Activated CD8-positive, alpha-beta memory T cell treated with anti-CD3 and anti-CD28 coated beads, Interleukin-2, amount 10 ng/mL, durations not matched to agents 7 days and 5 days (primary cell): ENCODE measurements at regions not wholly inside any gene's neighbourhood (a gene's known extent, or its start where the extent isn't known, plus 50 kb on each side); places are given as distances from the start of the nearest gene placed in this dataset.

Experiments used
- ATAC-seq: fragments of 150-1000 bp; cut with Tn5 transposase; one replicate; pipeline ENCODE4 v1.10.0; 2021; ENCODE audit warnings: moderate library complexity
- CTCF ChIA-PET: fragments of 350-600 bp; sonication (Branson Sonifier 250); formaldehyde crosslinking; loops from one replicate; lab custom pipeline; 2021; ENCODE audit warnings: antibody characterized with exemption; lab: Charles Lee
- DNase-seq: peaks from one replicate; pipeline ENCODE4 v3.0.0-alpha.2; 2020
- H3K27ac Mint-ChIP-seq: one replicate; pipeline ENCODE4 v1.8.0; 2021; ENCODE audit warnings: mild to moderate bottlenecking, mixed read lengths
- H3K27me3 Mint-ChIP-seq: one replicate; pipeline ENCODE4 v1.8.0; 2021; ENCODE audit warnings: mixed read lengths
- H3K36me3 Mint-ChIP-seq: one replicate; pipeline ENCODE4 v1.8.0; 2021; ENCODE audit warnings: mild to moderate bottlenecking, mixed read lengths
- H3K4me1 Mint-ChIP-seq: one replicate; pipeline ENCODE4 v1.8.0; 2021; ENCODE audit warnings: mixed read lengths
- H3K4me3 Mint-ChIP-seq: one replicate; pipeline ENCODE4 v1.8.0; 2021; ENCODE audit warnings: mild to moderate bottlenecking, moderate library complexity, mixed read lengths
- H3K9me3 Mint-ChIP-seq: one replicate; pipeline ENCODE4 v1.8.0; 2022; ENCODE audit warnings: low read depth, mixed read lengths

GRCh38 chr2:195425328-195425727 lies 231.7 kb upstream of the SLC39A10 start:
- DNase-seq, result no peak
- H3K4me1 Mint-ChIP-seq, result no peaks in the 10 kb centered on the region
- CTCF ChIA-PET, result no interaction called here

GRCh38 chr2:195419033-195419432 lies 238.0 kb upstream of the SLC39A10 start:
- no peaks in the 10 kb centered on the region for H3K4me1 Mint-ChIP-seq
- no peaks in the 10 kb centered on the region for H3K27me3 Mint-ChIP-seq
- H3K9me3 Mint-ChIP-seq, result no peaks in the 10 kb centered on the region
- DNase-seq, result no peak
- H3K27ac Mint-ChIP-seq, result no peak overlapping the region
- ATAC-seq, result no peak
- CTCF ChIA-PET, result no interaction called here
- no peak overlapping the region for H3K4me3 Mint-ChIP-seq
- peaks cover 2% of the 10 kb centered on the region for H3K36me3 Mint-ChIP-seq

More at GRCh38 chr2:195425328-195425727, 231.7 kb upstream of the SLC39A10 start:
- Mint-ChIP-seq H3K27ac (no peak overlapping the region), H3K9me3 (no peaks in the 10 kb centered on the region), H3K27me3 (no peaks in the 10 kb centered on the region), H3K4me3 (no peak overlapping the region), H3K36me3 (no peaks in the 10 kb centered on the region)
- no peak for ATAC-seq

- DNase-seq, result no peak
- no peak for ATAC-seq
- Mint-ChIP-seq H3K4me3 (no peak overlapping the region), H3K27me3 (no peaks in the 10 kb centered on the region), H3K36me3 (peaks cover 2% of the 10 kb centered on the region), H3K9me3 (no peaks in the 10 kb centered on the region), H3K27ac (no peak overlapping the region), H3K4me1 (no peaks in the 10 kb centered on the region)
- CTCF ChIA-PET, result interaction anchor here (1.4 kb wide), 1 partner anchor 245 kb away, joined by 3 read pairs; no protein-coding TSS in a partner anchor
These were observed 242.4 kb upstream of the SLC39A10 start for GRCh38 chr2:195414537-195415100.

DNA sequence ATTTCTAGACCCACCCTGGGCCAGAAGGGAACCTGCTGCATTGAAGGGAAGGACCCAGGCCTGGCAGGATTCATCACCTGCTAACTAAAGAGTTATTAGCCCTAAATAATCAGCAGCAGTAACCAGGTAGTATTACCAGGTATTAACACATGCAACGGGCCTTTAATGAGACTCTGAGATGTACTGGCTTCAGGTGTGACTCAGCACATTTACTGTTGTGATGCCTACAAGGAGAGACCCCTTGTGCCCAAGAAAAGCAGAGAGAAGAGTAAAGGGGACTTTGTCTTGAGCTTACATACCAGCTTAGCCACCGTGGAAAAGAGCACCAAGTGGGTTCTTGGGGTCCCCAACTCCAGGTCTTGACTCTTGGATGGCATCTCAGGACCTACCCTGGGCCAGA lies 243.1 kb upstream of the SLC39A10 start:
- Mint-ChIP-seq H3K4me3 (no peak overlapping the region), H3K27ac (no peak overlapping the region), H3K27me3 (no peaks in the 10 kb centered on the region), H3K9me3 (no peaks in the 10 kb centered on the region), H3K36me3 (peaks cover 2% of the 10 kb centered on the region), H3K4me1 (no peaks in the 10 kb centered on the region)
- ATAC-seq (no peak), DNase-seq (no peak)
- CTCF ChIA-PET, result no interaction called here

DNA sequence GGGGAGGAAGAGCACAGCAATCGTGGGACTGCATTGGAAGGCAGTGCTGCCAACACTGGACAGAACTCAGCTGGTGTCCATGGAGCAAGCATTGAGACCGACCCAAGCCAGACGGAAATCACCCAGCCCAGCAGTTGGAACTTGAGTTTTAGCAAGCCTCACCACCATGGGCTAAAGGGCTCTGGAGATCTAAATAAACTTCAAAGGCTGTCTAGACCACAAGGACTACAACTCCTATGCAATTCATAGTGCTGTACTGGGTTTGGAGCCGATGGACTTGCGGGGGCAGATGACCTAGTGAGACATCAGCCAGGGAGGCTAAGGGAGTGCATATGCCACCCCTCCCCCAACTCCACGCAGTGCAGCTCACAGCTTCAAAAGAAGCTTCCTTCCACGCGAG lies 243.6 kb upstream of the SLC39A10 start:
- ATAC-seq (no peak), DNase-seq (no peak)
- H3K36me3 Mint-ChIP-seq, result peaks cover 2% of the 10 kb centered on the region
- H3K4me1 Mint-ChIP-seq, result no peaks in the 10 kb centered on the region
- no peak overlapping the region for H3K4me3 Mint-ChIP-seq
- H3K27ac Mint-ChIP-seq, result no peak overlapping the region
- H3K27me3 Mint-ChIP-seq, result no peaks in the 10 kb centered on the region
- CTCF ChIA-PET, result no interaction called here
- no peaks in the 10 kb centered on the region for H3K9me3 Mint-ChIP-seq

- H3K4me3 Mint-ChIP-seq, result no peak overlapping the region
- H3K9me3 Mint-ChIP-seq, result no peaks in the 10 kb centered on the region
- peaks cover 2% of the 10 kb centered on the region for H3K36me3 Mint-ChIP-seq
- ATAC-seq, result no peak
- H3K4me1 Mint-ChIP-seq, result peaks cover 5% of the 10 kb centered on the region
- no peak overlapping the region for H3K27ac Mint-ChIP-seq
- no peak for DNase-seq
- CTCF ChIA-PET, result no interaction called here
- H3K27me3 Mint-ChIP-seq, result no peaks in the 10 kb centered on the region
These were observed 245.8 kb upstream of the SLC39A10 start for GRCh38 chr2:195411219-195411687.

DNA sequence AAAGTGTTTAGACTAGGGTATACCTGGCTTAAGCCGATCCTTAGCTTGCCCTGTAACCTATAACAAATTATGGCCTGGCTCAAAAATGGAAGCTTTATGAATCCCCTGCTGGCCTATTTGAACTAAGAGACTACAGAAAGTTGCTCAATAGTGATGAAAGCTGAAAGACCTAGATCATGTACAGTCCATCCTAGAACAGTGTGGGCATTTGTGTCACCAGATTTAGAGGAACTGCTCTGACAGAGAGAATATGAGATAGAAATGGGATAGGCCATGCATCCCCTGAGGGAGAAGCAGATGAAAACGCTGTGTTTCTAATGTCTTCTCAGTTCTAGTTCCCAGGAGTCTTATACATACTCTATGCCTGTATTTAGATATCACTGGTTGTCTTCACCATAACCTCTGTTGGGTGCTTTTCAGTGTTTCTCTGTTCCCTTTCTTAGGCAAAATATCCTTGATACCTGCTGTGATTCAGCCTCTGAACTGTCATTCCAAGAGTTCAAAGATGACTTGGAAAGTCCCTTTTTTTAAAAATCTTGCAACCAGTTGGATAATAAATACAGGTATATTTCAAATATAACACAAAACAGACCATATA lies 246.9 kb upstream of the SLC39A10 start:
- DNase-seq (no peak), ATAC-seq (no peak)
- CTCF ChIA-PET, result no interaction called here
- H3K27ac Mint-ChIP-seq, result no peak overlapping the region
- H3K4me3 Mint-ChIP-seq, result no peak overlapping the region
- peaks cover 2% of the 10 kb centered on the region for H3K36me3 Mint-ChIP-seq
- H3K27me3 Mint-ChIP-seq, result no peaks in the 10 kb centered on the region
- no peaks in the 10 kb centered on the region for H3K9me3 Mint-ChIP-seq
- H3K4me1 Mint-ChIP-seq, result peaks cover 10% of the 10 kb centered on the region

DNA sequence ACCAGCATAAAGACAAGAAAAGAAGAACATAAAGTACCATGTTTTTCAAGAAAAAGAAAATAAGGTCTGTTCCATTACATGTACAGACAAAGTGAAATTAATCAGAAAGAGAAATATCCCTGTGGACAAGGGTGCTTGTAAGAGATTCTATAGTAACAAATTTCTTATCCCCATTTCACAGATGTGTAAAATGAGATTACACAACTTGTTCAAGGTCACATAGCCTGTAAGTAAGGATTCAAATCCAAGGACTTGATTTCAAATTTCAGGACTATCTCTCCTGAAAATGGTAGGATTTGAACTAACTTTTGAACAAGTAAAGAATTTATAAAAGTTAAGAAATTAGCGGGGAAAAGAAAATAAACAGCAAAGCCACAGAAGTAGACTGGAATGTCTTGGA lies 248.2 kb upstream of the SLC39A10 start:
- no peak overlapping the region for H3K27ac Mint-ChIP-seq
- no peaks in the 10 kb centered on the region for H3K36me3 Mint-ChIP-seq
- ATAC-seq (no peak), DNase-seq (no peak)
- H3K27me3 Mint-ChIP-seq, result no peaks in the 10 kb centered on the region
- H3K9me3 Mint-ChIP-seq, result no peaks in the 10 kb centered on the region
- no peak overlapping the region for H3K4me3 Mint-ChIP-seq
- peaks cover 11% of the 10 kb centered on the region for H3K4me1 Mint-ChIP-seq
- CTCF ChIA-PET, result no interaction called here

- DNase-seq, result no peak
- no peak overlapping the region for H3K27ac Mint-ChIP-seq
- no peak overlapping the region for H3K4me3 Mint-ChIP-seq
- no peak for ATAC-seq
- peaks cover 11% of the 10 kb centered on the region for H3K4me1 Mint-ChIP-seq
- CTCF ChIA-PET, result no interaction called here
- no peaks in the 10 kb centered on the region for H3K36me3 Mint-ChIP-seq
- H3K27me3 Mint-ChIP-seq, result no peaks in the 10 kb centered on the region
- no peaks in the 10 kb centered on the region for H3K9me3 Mint-ChIP-seq
These were observed 248.8 kb upstream of the SLC39A10 start for GRCh38 chr2:195408196-195408595.

DNA sequence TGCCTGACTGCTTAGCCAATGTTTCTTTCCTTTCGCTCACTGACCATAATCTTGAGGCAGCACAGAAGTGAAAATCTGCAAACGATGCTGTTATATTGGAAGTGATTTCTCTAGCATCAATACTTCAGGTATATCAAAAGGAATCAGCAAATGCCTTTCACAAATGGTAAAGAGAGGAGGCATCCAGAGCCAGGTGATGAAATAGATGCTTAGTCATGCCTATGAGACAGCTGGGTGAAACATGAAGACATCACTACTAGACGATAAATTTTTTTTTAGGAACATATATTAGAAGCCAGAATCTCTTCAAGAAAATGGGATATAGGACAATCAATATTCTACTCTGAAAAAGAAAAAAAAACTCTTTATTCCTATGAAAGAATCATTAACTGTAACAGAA lies 249.2 kb upstream of the SLC39A10 start:
- no peak for DNase-seq
- Mint-ChIP-seq H3K27me3 (no peaks in the 10 kb centered on the region), H3K9me3 (no peaks in the 10 kb centered on the region), H3K4me3 (no peak overlapping the region), H3K36me3 (no peaks in the 10 kb centered on the region), H3K4me1 (peaks cover 11% of the 10 kb centered on the region), H3K27ac (no peak overlapping the region)
- ATAC-seq, result no peak
- CTCF ChIA-PET, result no interaction called here

- CTCF ChIA-PET, result no interaction called here
- Mint-ChIP-seq H3K9me3 (no peaks in the 10 kb centered on the region), H3K4me3 (no peak overlapping the region), H3K36me3 (no peaks in the 10 kb centered on the region), H3K4me1 (peaks cover 11% of the 10 kb centered on the region), H3K27me3 (no peaks in the 10 kb centered on the region), H3K27ac (no peak overlapping the region)
- DNase-seq (no peak), ATAC-seq (no peak)
These were observed 250.0 kb upstream of the SLC39A10 start for GRCh38 chr2:195406886-195407603.

- H3K27ac Mint-ChIP-seq, result no peak overlapping the region
- no peaks in the 10 kb centered on the region for H3K27me3 Mint-ChIP-seq
These were observed 252.4 kb upstream of the SLC39A10 start for GRCh38 chr2:195404651-195405050.

GRCh38 chr2:195396479-195396878 lies 260.5 kb upstream of the SLC39A10 start:
- Mint-ChIP-seq H3K4me3 (no peak overlapping the region), H3K9me3 (no peaks in the 10 kb centered on the region), H3K27me3 (no peaks in the 10 kb centered on the region), H3K36me3 (no peaks in the 10 kb centered on the region), H3K4me1 (no peaks in the 10 kb centered on the region), H3K27ac (no peak overlapping the region)
- no peak for DNase-seq
- no peak for ATAC-seq
- CTCF ChIA-PET, result interaction anchor here (1.1 kb wide), 1 partner anchor 10 kb away, joined by 3 read pairs; no protein-coding TSS in a partner anchor

More at GRCh38 chr2:195404651-195405050, 252.4 kb upstream of the SLC39A10 start:
- Mint-ChIP-seq H3K4me3 (no peak overlapping the region), H3K36me3 (no peaks in the 10 kb centered on the region), H3K4me1 (peaks cover 11% of the 10 kb centered on the region), H3K9me3 (no peaks in the 10 kb centered on the region)
- DNase-seq (no peak), ATAC-seq (no peak)
- CTCF ChIA-PET, result no interaction called here

- no peak for DNase-seq
- CTCF ChIA-PET, result interaction anchor here (1.1 kb wide), 1 partner anchor 9 kb away, joined by 3 read pairs; no protein-coding TSS in a partner anchor
- no peaks in the 10 kb centered on the region for H3K4me1 Mint-ChIP-seq
- no peak overlapping the region for H3K27ac Mint-ChIP-seq
- ATAC-seq, result no peak
- H3K9me3 Mint-ChIP-seq, result no peaks in the 10 kb centered on the region
- no peak overlapping the region for H3K4me3 Mint-ChIP-seq
- H3K27me3 Mint-ChIP-seq, result no peaks in the 10 kb centered on the region
- no peaks in the 10 kb centered on the region for H3K36me3 Mint-ChIP-seq
These were observed 261.7 kb upstream of the SLC39A10 start for GRCh38 chr2:195395362-195395761.
